Adrenal gland (tissue), 9 donors: ENCODE measurements at regions not wholly inside any gene's neighbourhood (a gene's known extent, or its start where the extent isn't known, plus 50 kb on each side); places are given as distances from the start of the nearest gene placed in this dataset.

Experiments used
- DNase-seq, 7 donors: peaks; one replicate each; pipeline ENCODE4 v3.0.0-alpha.2; 2019 to 2020
- H3K27ac ChIP-seq, 5 donors: fragments of 200-600 bp; sonication (generic) in 4 of 5; 1 replicate in 3 of 5; 2 replicates in 2 of 5; pipeline versions ENCODE4 v1.5.1 to v1.8.0; 2016 to 2020; ENCODE audit warnings: mild to moderate bottlenecking in 1 of 5
- H3K27me3 ChIP-seq: fragments of 200-600 bp; 2 replicates; pipeline ENCODE4 v1.8.0; 2021
- H3K36me3 ChIP-seq, 2 donors: fragments of 200-600 bp; replicated peaks in 1 of 2; 1 replicate in 1 of 2; 2 replicates in 1 of 2; pipeline versions ENCODE4 v1.5.1 to v1.8.0; 2018 to 2022
- H3K4me1 ChIP-seq, 2 donors: fragments of 200-600 bp; replicated peaks in 1 of 2; 1 replicate in 1 of 2; 2 replicates in 1 of 2; pipeline versions ENCODE4 v1.5.1 to v1.8.0; 2018 to 2021
- H3K4me3 ChIP-seq, 4 donors: fragments of 200-600 bp; sonication (generic) in 3 of 4; one replicate each; pipeline ENCODE4 v1.5.1; 2016 to 2018
- H3K9me3 ChIP-seq, 3 donors: fragments of 200-600 bp; sonication (generic) in 1 of 3; replicated peaks in 1 of 3; 1 replicate in 2 of 3; 2 replicates in 1 of 3; pipeline versions ENCODE4 v1.5.1 to v1.8.0; 2016 to 2021
- CTCF ChIP-seq, 6 experiments: fragments of 450-650 bp in 4 of 6; fragments of 200-600 bp in 2 of 6; sonication (generic) in 1 of 6; IDR thresholded peaks; 1 replicate in 5 of 6; 2 replicates in 1 of 6; pipeline versions ENCODE4 v1.5.1 to v1.8.0; 2016 to 2021; ENCODE audit warnings: antibody characterized with exemption in 6 of 6, mild to moderate bottlenecking in 2 of 6, moderate library complexity in 1 of 6
- POLR2A ChIP-seq, 2 donors: fragments of 450-650 bp; IDR thresholded peaks; one replicate each; pipeline ENCODE4 v1.6.1; 2017; ENCODE audit warnings: antibody characterized with exemption in 2 of 2, mild to moderate bottlenecking in 2 of 2, moderate library complexity in 1 of 2
- WGBS, 4 donors: extraction: QIAGEN DNeasy Blood & Tissue Kit in 2 of 4; methylation state at CpG; one replicate each; pipeline versions ENCODE4 v1.1.5 to v1.1.7; 2013 to 2017; 5-methylcytosine and 5-hydroxymethylcytosine counted together
- intact Hi-C, 2 donors: fragments of 100-400 bp; cut with DNase I; formaldehyde crosslinking; loops; one replicate each; pipeline versions ENCODE4 v1.14.1 to v1.15.0; 2022 to 2023
- donor health status: healthy with polysubstance abuse.
- donor health status: Bipolar disorder and iron deficiency.
- donor health status: DM: yes; HTN: yes; CAD: no.
- donor health status: DM: no; HTN: no; CAD: no.
- donor health status: DM: no; HTN: no; CAD: no.

- no peaks in the 10 kb centered on the region for H3K36me3 ChIP-seq
- H3K4me3 ChIP-seq = no peak overlapping the region
- no peak for DNase-seq
- TF ChIP-seq POLR2A (IDR thresholded peaks at IDR 0.05) = no peak
- H3K27me3 ChIP-seq = no peaks in the 10 kb centered on the region
- intact Hi-C loops = no loop called here
- H3K9me3 ChIP-seq = no peaks in the 10 kb centered on the region
- 65 to 86% (median 75%) methylated on average over 5 of the region's 5 CpGs for WGBS, 4 donors
- no peak overlapping the region for H3K27ac ChIP-seq
- no peaks in the 10 kb centered on the region for H3K4me1 ChIP-seq
Measured at GRCh38 chr5:143742951-143743350, 69.0 kb upstream of the HMHB1 start.

GRCh38 chr5:143741421-143741820 is 70.5 kb upstream of the HMHB1 start:
- DNase-seq = no peak
- H3K4me1 ChIP-seq = no peaks in the 10 kb centered on the region
- H3K27ac ChIP-seq = no peak overlapping the region
- intact Hi-C loops = no loop called here
- H3K9me3 ChIP-seq = no peaks in the 10 kb centered on the region
- no peak for TF ChIP-seq CTCF (IDR thresholded peaks at IDR 0.05)
- no peak for TF ChIP-seq POLR2A (IDR thresholded peaks at IDR 0.05)
- H3K36me3 ChIP-seq = no peaks in the 10 kb centered on the region
- H3K4me3 ChIP-seq = no peak overlapping the region
- no peaks in the 10 kb centered on the region for H3K27me3 ChIP-seq
- WGBS, 4 donors = 62 to 70% (median 63%) methylated on average over 3 to 4 of the region's 4 CpGs

GRCh38 chr5:143740956-143741355 is 71.0 kb upstream of the HMHB1 start:
- no peak for DNase-seq
- TF ChIP-seq POLR2A (IDR thresholded peaks at IDR 0.05) (no peak), CTCF (IDR thresholded peaks at IDR 0.05) (no peak)
- Histone ChIP-seq H3K4me1 (no peaks in the 10 kb centered on the region), H3K4me3 (no peak overlapping the region), H3K9me3 (no peaks in the 10 kb centered on the region), H3K27me3 (no peaks in the 10 kb centered on the region), H3K27ac (no peak overlapping the region), H3K36me3 (no peaks in the 10 kb centered on the region)
- WGBS, 4 donors = 55 to 71% (median 59%) methylated on average over 1 of the region's 1 CpG
- intact Hi-C loops = no loop called here

GRCh38 chr5:143739746-143740145 is 72.2 kb upstream of the HMHB1 start:
- intact Hi-C loops = no loop called here
- TF ChIP-seq CTCF (IDR thresholded peaks at IDR 0.05) = no peak
- TF ChIP-seq POLR2A (IDR thresholded peaks at IDR 0.05) = no peak
- no peaks in the 10 kb centered on the region for H3K4me1 ChIP-seq
- DNase-seq = no peak
- H3K4me3 ChIP-seq = no peak overlapping the region
- H3K27ac ChIP-seq = no peak overlapping the region
- H3K36me3 ChIP-seq = no peaks in the 10 kb centered on the region
- no peaks in the 10 kb centered on the region for H3K9me3 ChIP-seq
- WGBS, 4 donors = 94 to 97% (median 96%) methylated on average over 1 of the region's 1 CpG
- H3K27me3 ChIP-seq = no peaks in the 10 kb centered on the region
